ENCODE measurements at regions not wholly inside any gene's neighbourhood (a gene's known extent, or its start where the extent isn't known, plus 50 kb on each side); places are given as distances from the start of the nearest gene placed in this dataset.
A peak's percentile ranks its signal among the peaks of the same experiment; 100 is the strongest.

GRCh38 chr10:25661632-25662031, 272.4 kb upstream of the MYO3A start:
- H3K9ac ChIP-seq (ENCODE audit: insufficient read depth, low read length): no peak overlapping the region
- H3K4me1 ChIP-seq (ENCODE audit: control insufficient read depth, extremely low read depth, insufficient read depth, low read length): no peaks in the 10 kb centered on the region
- H4K20me1 ChIP-seq (ENCODE audit: control insufficient read depth, extremely low read depth, insufficient read depth, low read length): no peaks in the 10 kb centered on the region
- H3K9me3 ChIP-seq (ENCODE audit: control insufficient read depth, insufficient read depth, low read depth, low read length): no peaks in the 10 kb centered on the region
- no peak for DNase-seq (ENCODE audit: low read depth in 2 of 2)
- TF ChIP-seq EZH2 (IDR thresholded peaks at IDR 0.05; ENCODE audit: low read length, missing control alignments): no peak
- no peak for TF ChIP-seq CTCF (conservative IDR thresholded peaks at IDR 0.05 in 1 of 2, IDR thresholded peaks at IDR 0.05 in 1 of 2; ENCODE audit: low read depth in 1 of 2, low read length in 2 of 2)
- H3K27ac ChIP-seq (ENCODE audit: insufficient read depth, low read length): no peak overlapping the region
- no peak overlapping the region for H2AFZ ChIP-seq (ENCODE audit: low read length)
- no peak overlapping the region for H3K4me3 ChIP-seq (replicated peaks in 1 of 4; ENCODE audit: control extremely low read depth in 1 of 4, insufficient read depth in 1 of 4, low read depth in 3 of 4, low read length in 4 of 4)
- H3K36me3 ChIP-seq (ENCODE audit: control insufficient read depth, insufficient read depth, low read length): no peaks in the 10 kb centered on the region
- no peaks in the 10 kb centered on the region for H3K27me3 ChIP-seq (ENCODE audit: control insufficient read depth, insufficient read depth, low read length)
- no peak overlapping the region for H3K4me2 ChIP-seq (ENCODE audit: extremely low read depth, insufficient read depth, low read length)
- no peaks in the 10 kb centered on the region for H3K79me2 ChIP-seq (ENCODE audit: control insufficient read depth, insufficient read depth, low read length)

- no peak for TF ChIP-seq CTCF (conservative IDR thresholded peaks at IDR 0.05 in 1 of 2, IDR thresholded peaks at IDR 0.05 in 1 of 2; ENCODE audit: low read depth in 1 of 2, low read length in 2 of 2)
- TF ChIP-seq EZH2 (IDR thresholded peaks at IDR 0.05; ENCODE audit: low read length, missing control alignments): no peak
- H3K4me2 ChIP-seq (ENCODE audit: extremely low read depth, insufficient read depth, low read length): no peak overlapping the region
- DNase-seq (ENCODE audit: low read depth in 2 of 2): peak in 1 of 2 donors; percentile 40
- H3K4me1 ChIP-seq (ENCODE audit: control insufficient read depth, extremely low read depth, insufficient read depth, low read length): no peaks in the 10 kb centered on the region
- no peak overlapping the region for H3K27ac ChIP-seq (ENCODE audit: insufficient read depth, low read length)
- no peaks in the 10 kb centered on the region for H3K9me3 ChIP-seq (ENCODE audit: control insufficient read depth, insufficient read depth, low read depth, low read length)
- H3K4me3 ChIP-seq (replicated peaks in 1 of 4; ENCODE audit: control extremely low read depth in 1 of 4, insufficient read depth in 1 of 4, low read depth in 3 of 4, low read length in 4 of 4): no peak overlapping the region
- H2AFZ ChIP-seq (ENCODE audit: low read length): no peak overlapping the region
- H4K20me1 ChIP-seq (ENCODE audit: control insufficient read depth, extremely low read depth, insufficient read depth, low read length): no peaks in the 10 kb centered on the region
- no peaks in the 10 kb centered on the region for H3K27me3 ChIP-seq (ENCODE audit: control insufficient read depth, insufficient read depth, low read length)
- H3K9ac ChIP-seq (ENCODE audit: insufficient read depth, low read length): no peak overlapping the region
- H3K79me2 ChIP-seq (ENCODE audit: control insufficient read depth, insufficient read depth, low read length): no peaks in the 10 kb centered on the region
- H3K36me3 ChIP-seq (ENCODE audit: control insufficient read depth, insufficient read depth, low read length): no peaks in the 10 kb centered on the region
Measured at GRCh38 chr10:25666276-25666675, 267.8 kb upstream of the MYO3A start.

GRCh38 chr10:25675204-25675603, 258.8 kb upstream of the MYO3A start:
- no peaks in the 10 kb centered on the region for H4K20me1 ChIP-seq (ENCODE audit: control insufficient read depth, extremely low read depth, insufficient read depth, low read length)
- no peaks in the 10 kb centered on the region for H3K27me3 ChIP-seq (ENCODE audit: control insufficient read depth, insufficient read depth, low read length)
- no peak overlapping the region for H3K4me3 ChIP-seq (replicated peaks in 1 of 4; ENCODE audit: control extremely low read depth in 1 of 4, insufficient read depth in 1 of 4, low read depth in 3 of 4, low read length in 4 of 4)
- no peaks in the 10 kb centered on the region for H3K79me2 ChIP-seq (ENCODE audit: control insufficient read depth, insufficient read depth, low read length)
- H3K9me3 ChIP-seq (ENCODE audit: control insufficient read depth, insufficient read depth, low read depth, low read length): no peaks in the 10 kb centered on the region
- no peak for DNase-seq (ENCODE audit: low read depth in 2 of 2)
- H3K9ac ChIP-seq (ENCODE audit: insufficient read depth, low read length): no peak overlapping the region
- no peak overlapping the region for H3K27ac ChIP-seq (ENCODE audit: insufficient read depth, low read length)
- no peak for TF ChIP-seq EZH2 (IDR thresholded peaks at IDR 0.05; ENCODE audit: low read length, missing control alignments)
- TF ChIP-seq CTCF (conservative IDR thresholded peaks at IDR 0.05 in 1 of 2, IDR thresholded peaks at IDR 0.05 in 1 of 2; ENCODE audit: low read depth in 1 of 2, low read length in 2 of 2): no peak
- no peaks in the 10 kb centered on the region for H3K4me1 ChIP-seq (ENCODE audit: control insufficient read depth, extremely low read depth, insufficient read depth, low read length)
- no peak overlapping the region for H3K4me2 ChIP-seq (ENCODE audit: extremely low read depth, insufficient read depth, low read length)
- H2AFZ ChIP-seq (ENCODE audit: low read length): no peak overlapping the region
- H3K36me3 ChIP-seq (ENCODE audit: control insufficient read depth, insufficient read depth, low read length): no peaks in the 10 kb centered on the region

All from fibroblast of lung (primary cell).